ENCODE measurements at regions not wholly inside any gene's neighbourhood (a gene's known extent, or its start where the extent isn't known, plus 50 kb on each side); places are given as distances from the start of the nearest gene placed in this dataset.

- TF ChIP-seq CTCF (IDR thresholded peaks at IDR 0.05) (no peak), POLR2AphosphoS5 (IDR thresholded peaks at IDR 0.05) (no peak), POLR2A (IDR thresholded peaks at IDR 0.05) (no peak)
These were observed 103.1 kb upstream of the MPDZ start for GRCh38 chr9:13382595-13382994.
